Omental fat pad (tissue), 3 donors: ENCODE measurements at regions not wholly inside any gene's neighbourhood (a gene's known extent, or its start where the extent isn't known, plus 50 kb on each side); places are given as distances from the start of the nearest gene placed in this dataset.
"Not testable (repeated sequence)": the region's sequence is repeated elsewhere in the genome, so short reads cannot be mapped to it uniquely, and the experiment has no call there.

Source experiments
- ATAC-seq: fragments of 150-250 bp; one replicate; pipeline ENCODE4 v1.9.1; 2016; ENCODE audit warnings: mild to moderate bottlenecking, moderate library complexity; ENCODE audit not compliant: low FRiP score
- DNase-seq: peaks from one replicate; pipeline ENCODE4 v3.0.0-alpha.2; 2019; ENCODE audit warnings: low spot score
- TF ChIP-seq, protein P1 (sequence below), 3 donors: fragments of 450-650 bp; IDR thresholded peaks; one replicate each; pipeline ENCODE4 v1.5.1; 2016 to 2017; ENCODE audit warnings: antibody characterized with exemption in 3 of 3, mild to moderate bottlenecking in 3 of 3, moderate library complexity in 2 of 3

DNA sequence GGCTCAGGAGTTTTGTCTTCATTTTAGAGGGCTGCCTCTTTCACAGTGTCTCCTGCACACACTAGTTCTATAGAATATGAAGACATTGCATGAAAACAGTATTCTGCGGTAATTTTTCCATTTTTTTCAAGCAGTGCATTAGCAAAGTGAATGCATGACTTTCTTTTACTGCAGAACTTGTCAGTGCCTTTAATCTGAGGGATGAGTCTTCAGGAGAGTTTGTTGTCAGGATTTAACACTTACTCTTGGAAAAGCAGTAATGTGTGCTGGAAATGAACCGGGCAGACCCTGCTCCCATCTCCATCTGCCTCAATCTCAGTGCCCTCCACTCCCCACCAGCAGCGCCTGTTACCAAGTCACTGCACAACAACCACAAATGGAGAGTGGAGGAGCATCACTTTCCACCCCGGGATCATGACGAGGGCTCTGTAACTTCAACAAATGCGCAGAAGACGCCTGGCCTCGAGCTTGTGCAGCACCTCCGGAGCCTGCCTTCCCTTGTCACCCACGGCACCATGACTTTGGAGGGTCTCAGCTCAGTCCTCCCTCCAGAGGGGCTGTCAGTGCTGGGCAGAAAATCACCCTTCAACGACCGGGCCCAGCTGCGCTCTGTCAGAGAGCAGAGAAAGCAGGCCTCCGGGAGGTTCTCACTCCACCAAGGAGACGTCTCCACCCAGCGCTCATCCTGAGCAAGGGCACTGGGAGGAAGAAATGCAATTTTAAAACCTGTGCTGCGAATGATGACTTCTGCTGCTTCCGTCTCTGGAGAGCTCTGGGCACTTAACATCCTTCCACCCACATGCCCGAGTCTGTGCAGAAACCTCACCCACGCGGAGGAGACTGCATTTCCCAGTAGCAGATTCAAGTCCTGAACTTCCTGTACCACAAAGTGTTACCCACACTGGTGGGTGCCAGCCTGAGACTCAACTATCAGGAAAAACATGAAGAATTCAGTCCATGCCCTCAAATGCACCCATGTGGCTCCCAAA, 255.7 kb downstream of the ADGRD1 start:
- ATAC-seq: no peak
- no peak for DNase-seq
- TF ChIP-seq, protein P1, sequence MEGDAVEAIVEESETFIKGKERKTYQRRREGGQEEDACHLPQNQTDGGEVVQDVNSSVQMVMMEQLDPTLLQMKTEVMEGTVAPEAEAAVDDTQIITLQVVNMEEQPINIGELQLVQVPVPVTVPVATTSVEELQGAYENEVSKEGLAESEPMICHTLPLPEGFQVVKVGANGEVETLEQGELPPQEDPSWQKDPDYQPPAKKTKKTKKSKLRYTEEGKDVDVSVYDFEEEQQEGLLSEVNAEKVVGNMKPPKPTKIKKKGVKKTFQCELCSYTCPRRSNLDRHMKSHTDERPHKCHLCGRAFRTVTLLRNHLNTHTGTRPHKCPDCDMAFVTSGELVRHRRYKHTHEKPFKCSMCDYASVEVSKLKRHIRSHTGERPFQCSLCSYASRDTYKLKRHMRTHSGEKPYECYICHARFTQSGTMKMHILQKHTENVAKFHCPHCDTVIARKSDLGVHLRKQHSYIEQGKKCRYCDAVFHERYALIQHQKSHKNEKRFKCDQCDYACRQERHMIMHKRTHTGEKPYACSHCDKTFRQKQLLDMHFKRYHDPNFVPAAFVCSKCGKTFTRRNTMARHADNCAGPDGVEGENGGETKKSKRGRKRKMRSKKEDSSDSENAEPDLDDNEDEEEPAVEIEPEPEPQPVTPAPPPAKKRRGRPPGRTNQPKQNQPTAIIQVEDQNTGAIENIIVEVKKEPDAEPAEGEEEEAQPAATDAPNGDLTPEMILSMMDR (IDR thresholded peaks at IDR 0.05): no peak

DNA sequence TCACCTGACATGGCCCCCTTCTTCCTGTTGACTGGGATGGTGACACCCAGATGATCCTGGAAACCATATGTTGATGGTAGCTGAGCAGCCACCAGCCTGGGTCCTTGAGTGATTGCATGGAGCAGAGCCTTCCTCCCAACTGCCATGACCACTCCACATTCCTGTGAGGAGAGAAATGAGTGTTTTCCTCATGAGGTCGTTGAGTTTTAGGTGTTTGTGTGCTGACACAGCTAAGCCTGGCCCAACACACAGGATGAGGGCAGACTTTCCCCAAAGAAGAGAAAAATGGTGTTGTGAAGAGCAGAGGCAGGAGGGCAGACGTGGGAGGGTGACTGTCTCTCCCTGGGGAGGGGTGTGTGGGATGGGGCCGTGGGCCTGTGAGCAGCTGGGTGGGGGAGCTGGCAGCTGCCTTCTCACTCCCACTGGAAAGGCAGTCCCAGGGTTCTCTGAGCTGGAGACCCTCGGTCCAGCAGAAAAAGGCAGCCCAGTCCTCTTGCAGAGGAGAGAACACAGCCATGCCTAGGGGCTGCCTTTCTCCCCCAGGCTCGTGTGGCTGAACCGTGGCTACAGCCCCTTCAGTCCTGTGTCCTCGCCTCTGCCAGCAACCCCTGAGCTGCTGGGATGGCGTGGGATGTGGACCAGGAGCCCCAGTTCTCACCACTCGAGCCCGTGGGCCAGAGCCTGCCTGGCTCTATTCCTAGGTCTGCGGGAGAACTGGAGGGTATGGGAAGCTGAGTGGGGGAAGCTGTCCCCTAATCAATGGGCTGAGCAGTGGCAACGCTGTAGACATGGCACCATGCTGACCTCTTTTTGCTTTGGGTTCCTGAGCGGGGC, 257.0 kb downstream of the ADGRD1 start:
- no peak for DNase-seq
- no peak for ATAC-seq
- TF ChIP-seq, protein P1 (IDR thresholded peaks at IDR 0.05): no peak

DNA sequence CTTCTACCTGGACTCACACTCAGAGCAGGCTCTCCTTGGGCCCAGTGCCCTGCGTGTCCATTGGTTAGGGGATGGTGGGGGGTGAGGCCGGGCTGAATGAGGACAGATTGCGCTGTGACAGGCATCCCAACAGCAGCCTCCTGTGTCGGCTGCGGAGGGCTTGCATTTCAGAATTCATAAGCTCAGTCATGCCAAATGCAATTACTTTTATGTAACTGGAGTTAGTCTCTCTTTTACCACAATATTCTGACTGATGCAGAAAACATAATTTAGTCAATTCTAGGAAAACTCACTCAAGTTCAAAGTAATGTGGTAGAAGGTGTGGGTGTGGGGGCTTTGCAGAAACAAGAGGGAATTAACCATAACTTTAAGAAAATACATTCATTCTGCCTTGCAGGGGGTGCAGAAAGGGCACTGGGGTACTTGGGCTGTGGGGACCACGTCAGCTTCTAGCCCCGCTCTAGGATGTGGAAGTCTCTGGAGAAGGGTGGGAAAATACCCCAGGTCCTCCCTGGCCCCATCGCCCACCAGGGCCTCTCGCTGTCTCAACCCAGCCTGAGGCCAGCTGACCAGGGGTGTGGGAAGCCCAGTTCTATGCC, 257.7 kb downstream of the ADGRD1 start:
- DNase-seq: no peak

DNA sequence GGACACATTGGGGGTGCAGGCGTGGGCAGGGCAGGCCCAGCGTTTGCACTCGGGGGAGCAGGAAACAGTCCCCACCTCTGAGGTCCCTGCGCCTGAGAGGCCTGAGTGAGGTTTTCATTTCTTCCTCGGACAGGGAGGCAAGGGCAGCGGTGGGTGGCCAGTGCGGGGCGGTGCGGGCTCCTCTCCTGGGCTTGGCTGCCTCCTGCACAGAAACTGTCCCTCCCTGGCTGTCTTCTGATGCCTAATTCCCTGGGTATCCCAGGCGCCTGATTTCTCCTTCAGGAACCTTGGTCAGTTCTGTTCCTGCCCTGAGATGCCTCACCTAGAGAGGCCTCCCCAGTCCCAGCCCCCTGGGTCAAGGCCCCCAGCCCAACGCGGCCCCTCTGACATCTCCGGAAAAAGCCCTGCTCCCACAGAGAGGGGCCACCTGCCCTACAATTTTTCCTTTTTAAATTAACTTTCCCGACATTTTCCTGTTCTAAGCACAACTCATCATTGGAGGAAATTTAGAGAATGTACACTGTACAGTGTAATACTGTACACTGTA, 260.3 kb downstream of the ADGRD1 start:
- DNase-seq (no peak), ATAC-seq (no peak)
- TF ChIP-seq, protein P1 (IDR thresholded peaks at IDR 0.05): no peak

More for the DNA sequence above, 257.7 kb downstream of the ADGRD1 start:
- no peak for ATAC-seq
- TF ChIP-seq, protein P1 (IDR thresholded peaks at IDR 0.05): no peak

DNA sequence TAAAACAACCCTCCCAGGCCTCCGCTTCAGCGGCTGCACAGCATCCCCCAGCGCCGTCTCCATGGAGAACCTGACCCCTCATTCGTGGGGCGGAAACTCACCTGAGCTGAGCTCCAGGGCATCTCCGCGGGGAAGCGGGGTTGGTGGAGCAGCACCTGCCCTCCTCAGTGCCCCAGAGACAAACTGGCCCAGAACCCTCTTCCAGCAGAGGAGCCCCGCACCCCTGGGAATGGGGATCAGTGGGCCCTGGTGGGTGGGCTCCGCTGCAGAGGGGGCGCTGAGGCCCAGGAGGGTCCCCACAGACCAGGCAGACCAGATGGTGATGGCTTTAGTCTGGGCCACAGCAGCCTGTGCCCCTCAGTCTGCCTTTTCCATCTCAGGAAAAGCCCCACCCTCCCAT, 261.2 kb downstream of the ADGRD1 start:
- ATAC-seq, DNase-seq: not testable (repeated sequence)

DNA sequence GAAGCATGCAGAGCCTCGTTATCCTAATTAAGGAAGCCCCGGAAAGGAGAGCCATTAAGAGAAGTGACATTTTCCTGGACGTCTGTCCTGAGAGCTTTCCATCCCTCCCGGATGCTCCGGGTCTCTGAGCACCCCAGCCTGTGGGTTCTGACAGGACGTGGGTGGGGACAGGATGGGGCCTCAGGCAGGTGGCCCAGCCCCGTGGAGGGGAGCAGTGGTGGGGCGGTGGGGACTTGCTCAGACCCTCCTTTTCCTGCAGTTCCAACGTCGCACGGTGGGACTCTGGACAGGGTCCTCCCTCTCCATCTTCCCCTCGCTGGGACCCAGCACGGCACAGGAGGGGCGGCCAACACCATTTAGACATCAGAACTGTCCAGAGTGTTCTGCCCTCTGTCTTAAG, 262.9 kb downstream of the ADGRD1 start:
- not testable (repeated sequence) for DNase-seq, ATAC-seq

DNA sequence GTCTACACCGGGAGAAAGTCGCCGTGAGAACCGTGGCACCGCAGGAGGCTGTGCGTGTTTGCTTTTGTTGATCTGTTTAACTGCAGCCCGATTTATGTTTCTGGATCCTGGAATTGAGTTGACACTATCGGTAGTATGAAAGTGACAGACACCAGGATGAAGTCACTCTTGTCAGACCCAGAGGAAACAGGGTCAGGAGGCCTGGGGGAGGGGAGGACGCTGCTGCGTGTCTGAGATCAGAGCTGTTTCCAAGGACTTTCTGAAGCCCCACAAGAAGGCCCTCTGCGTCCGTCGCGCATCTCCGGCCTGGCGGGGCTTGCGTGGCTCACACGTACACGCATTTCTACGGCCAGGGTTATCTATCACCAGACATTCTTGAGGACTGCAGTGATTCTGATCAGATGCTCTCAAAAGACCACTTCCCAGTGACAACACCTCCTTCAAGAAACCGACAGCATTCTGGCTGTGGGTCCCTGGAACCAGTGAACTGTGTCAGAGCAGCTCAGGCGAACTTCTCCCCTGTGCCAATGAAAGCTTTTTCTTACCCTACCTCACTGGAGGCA, 263.4 kb downstream of the ADGRD1 start:
- ATAC-seq: no peak
- DNase-seq: no peak
- TF ChIP-seq, protein P1 (IDR thresholded peaks at IDR 0.05): no peak
